ENCODE measurements at regions not wholly inside any gene's neighbourhood (a gene's known extent, or its start where the extent isn't known, plus 50 kb on each side); places are given as distances from the start of the nearest gene placed in this dataset.
A peak's percentile ranks its signal among the peaks of the same experiment; 100 is the strongest.
"Not testable (repeated sequence)": the region's sequence is repeated elsewhere in the genome, so short reads cannot be mapped to it uniquely, and the experiment has no call there.

- H3K27ac ChIP-seq (ENCODE audit: low read length) = no peak overlapping the region
- WGBS (ENCODE audit: insufficient coverage) = 60% methylated on average over 3 of the region's 5 CpGs
- H3K27me3 ChIP-seq (ENCODE audit: control insufficient read depth, insufficient read depth, low read length) = peaks cover 3% of the 10 kb centered on the region
- no peaks in the 10 kb centered on the region for H3K4me1 ChIP-seq (ENCODE audit: control insufficient read depth, insufficient read depth, low read length)
- H3K36me3 ChIP-seq (ENCODE audit: control insufficient read depth, insufficient read depth, low read length) = no peaks in the 10 kb centered on the region
- H3K4me3 ChIP-seq (ENCODE audit: low read length) = no peak overlapping the region
- DNase-seq = peak; percentile 81
- no peaks in the 10 kb centered on the region for H3K9me3 ChIP-seq (replicated peaks; ENCODE audit: control insufficient read depth, low read depth, low read length)
Observed at GRCh38 chr1:101440485-101440884, 203.7 kb downstream of the S1PR1 start.

DNA sequence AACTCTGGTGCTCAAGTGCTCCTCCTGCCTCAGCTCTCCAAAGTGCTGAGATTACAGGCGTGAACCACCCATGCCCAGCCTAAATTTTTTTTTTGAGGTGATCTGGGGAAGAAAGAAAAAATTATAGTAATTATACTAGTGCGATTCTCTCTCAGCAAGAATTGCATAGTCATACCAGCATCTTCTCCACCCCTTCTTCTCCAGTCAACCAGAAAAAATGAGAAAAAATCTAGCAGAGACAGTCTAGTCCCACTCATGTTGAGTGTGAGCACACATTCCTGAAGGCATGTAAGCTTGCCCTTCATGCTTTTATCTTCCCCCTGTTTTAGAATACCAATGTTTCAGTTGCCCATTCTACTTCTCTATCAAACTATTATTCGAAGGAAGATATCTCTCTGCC is 207.6 kb downstream of the S1PR1 start:
- no CpG with 5 or more reads among the region's 3 CpGs for WGBS (ENCODE audit: insufficient coverage)
- DNase-seq = no peak
- no peak overlapping the region for H3K27ac ChIP-seq (ENCODE audit: low read length)
- no peaks in the 10 kb centered on the region for H3K36me3 ChIP-seq (ENCODE audit: control insufficient read depth, insufficient read depth, low read length)
- no peak overlapping the region for H3K4me3 ChIP-seq (ENCODE audit: low read length)
- no peaks in the 10 kb centered on the region for H3K27me3 ChIP-seq (ENCODE audit: control insufficient read depth, insufficient read depth, low read length)
- no peaks in the 10 kb centered on the region for H3K4me1 ChIP-seq (ENCODE audit: control insufficient read depth, insufficient read depth, low read length)
- H3K9me3 ChIP-seq (replicated peaks; ENCODE audit: control insufficient read depth, low read depth, low read length) = no peaks in the 10 kb centered on the region

DNA sequence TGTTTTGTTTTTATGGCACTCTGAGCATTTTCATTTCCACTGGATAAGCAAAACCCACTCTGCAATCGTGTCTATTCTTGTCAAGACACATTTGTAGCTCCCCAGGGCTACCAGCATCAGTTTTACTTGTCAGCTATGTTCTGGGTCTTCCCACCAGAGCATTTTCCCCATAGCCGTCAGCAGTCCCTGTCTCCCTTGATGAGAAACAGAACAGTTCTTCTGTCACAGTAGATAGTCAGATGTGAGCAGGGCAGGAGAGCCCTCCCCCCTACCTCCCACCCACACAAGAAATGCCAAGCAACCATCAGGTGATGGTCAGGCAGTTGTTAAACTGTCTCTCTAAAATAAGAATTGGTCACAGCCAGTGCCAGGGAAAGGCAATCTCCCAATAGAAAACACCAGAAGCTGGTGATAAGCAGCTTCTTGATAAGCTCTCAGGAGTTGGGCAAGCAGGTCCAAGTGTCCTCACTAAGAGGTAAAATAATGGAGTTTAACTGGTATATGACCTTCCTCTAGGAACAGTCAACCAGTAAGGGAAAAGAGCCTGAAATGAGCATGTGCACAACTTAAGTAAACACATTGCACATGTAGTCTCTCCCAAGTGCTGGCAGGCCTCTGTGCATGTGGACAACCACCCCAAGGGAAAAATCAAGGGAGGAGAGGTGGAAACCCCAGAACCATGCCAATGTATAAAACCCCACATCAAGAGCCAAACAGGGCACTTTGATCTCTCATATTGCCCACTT is 208.2 kb downstream of the S1PR1 start:
- 0% methylated on average over 1 of the region's 2 CpGs for WGBS (ENCODE audit: insufficient coverage)

GRCh38 chr1:101448018-101448417 is 211.2 kb downstream of the S1PR1 start:
- Histone ChIP-seq H3K27ac (ENCODE audit: low read length) (no peak overlapping the region), H3K4me1 (ENCODE audit: control insufficient read depth, insufficient read depth, low read length) (no peaks in the 10 kb centered on the region), H3K4me3 (ENCODE audit: low read length) (no peak overlapping the region), H3K9me3 (replicated peaks; ENCODE audit: control insufficient read depth, low read depth, low read length) (no peaks in the 10 kb centered on the region), H3K27me3 (ENCODE audit: control insufficient read depth, insufficient read depth, low read length) (no peaks in the 10 kb centered on the region), H3K36me3 (ENCODE audit: control insufficient read depth, insufficient read depth, low read length) (no peaks in the 10 kb centered on the region)
- DNase-seq = no peak

More for the DNA sequence above, 208.2 kb downstream of the S1PR1 start:
- Histone ChIP-seq H3K27me3 (ENCODE audit: control insufficient read depth, insufficient read depth, low read length) (no peaks in the 10 kb centered on the region), H3K36me3 (ENCODE audit: control insufficient read depth, insufficient read depth, low read length) (no peaks in the 10 kb centered on the region), H3K4me1 (ENCODE audit: control insufficient read depth, insufficient read depth, low read length) (no peaks in the 10 kb centered on the region), H3K27ac (ENCODE audit: low read length) (no peak overlapping the region), H3K9me3 (replicated peaks; ENCODE audit: control insufficient read depth, low read depth, low read length) (no peaks in the 10 kb centered on the region), H3K4me3 (ENCODE audit: low read length) (no peak overlapping the region)
- DNase-seq = no peak

GRCh38 chr1:101450691-101451090 is 213.9 kb downstream of the S1PR1 start:
- WGBS (ENCODE audit: insufficient coverage) = 83% methylated on average over 2 of the region's 5 CpGs
- H3K9me3 ChIP-seq (replicated peaks; ENCODE audit: control insufficient read depth, low read depth, low read length); H3K4me1 ChIP-seq (ENCODE audit: control insufficient read depth, insufficient read depth, low read length); DNase-seq; H3K4me3 ChIP-seq (ENCODE audit: low read length); H3K27me3 ChIP-seq (ENCODE audit: control insufficient read depth, insufficient read depth, low read length); H3K36me3 ChIP-seq (ENCODE audit: control insufficient read depth, insufficient read depth, low read length); H3K27ac ChIP-seq (ENCODE audit: low read length): not testable (repeated sequence)

- Histone ChIP-seq H3K4me3 (ENCODE audit: low read length) (no peak overlapping the region), H3K4me1 (ENCODE audit: control insufficient read depth, insufficient read depth, low read length) (no peaks in the 10 kb centered on the region), H3K27me3 (ENCODE audit: control insufficient read depth, insufficient read depth, low read length) (no peaks in the 10 kb centered on the region), H3K9me3 (replicated peaks; ENCODE audit: control insufficient read depth, low read depth, low read length) (no peaks in the 10 kb centered on the region), H3K27ac (ENCODE audit: low read length) (no peak overlapping the region), H3K36me3 (ENCODE audit: control insufficient read depth, insufficient read depth, low read length) (no peaks in the 10 kb centered on the region)
- no CpG with 5 or more reads among the region's 6 CpGs for WGBS (ENCODE audit: insufficient coverage)
- no peak for DNase-seq
Observed at GRCh38 chr1:101451888-101452287, 215.1 kb downstream of the S1PR1 start.

GRCh38 chr1:101452825-101453224 is 216.0 kb downstream of the S1PR1 start:
- no peaks in the 10 kb centered on the region for H3K27me3 ChIP-seq (ENCODE audit: control insufficient read depth, insufficient read depth, low read length)
- 72% methylated on average over 12 of the region's 12 CpGs for WGBS (ENCODE audit: insufficient coverage)
- no peak overlapping the region for H3K27ac ChIP-seq (ENCODE audit: low read length)
- no peak overlapping the region for H3K4me3 ChIP-seq (ENCODE audit: low read length)
- H3K36me3 ChIP-seq (ENCODE audit: control insufficient read depth, insufficient read depth, low read length) = no peaks in the 10 kb centered on the region
- H3K9me3 ChIP-seq (replicated peaks; ENCODE audit: control insufficient read depth, low read depth, low read length) = no peaks in the 10 kb centered on the region
- DNase-seq = no peak
- no peaks in the 10 kb centered on the region for H3K4me1 ChIP-seq (ENCODE audit: control insufficient read depth, insufficient read depth, low read length)

DNA sequence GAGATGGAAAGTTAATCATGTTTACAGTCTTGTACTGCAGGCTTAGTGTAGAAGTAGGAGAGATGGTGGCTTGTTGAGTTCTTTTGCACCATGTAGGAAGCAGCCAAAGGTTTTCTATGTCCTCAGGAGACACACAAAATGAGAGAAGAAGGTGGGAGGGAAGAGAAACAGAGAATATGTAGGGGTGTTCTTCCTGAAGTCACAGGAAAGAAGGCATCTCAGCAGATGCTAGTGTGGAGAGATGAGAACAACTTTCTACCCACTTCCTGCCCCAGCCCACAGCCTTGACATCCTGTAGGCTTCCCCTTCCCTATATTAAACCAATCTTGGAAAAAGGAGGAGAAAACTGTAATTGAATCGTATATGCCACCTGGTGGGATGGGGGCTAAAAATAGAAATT is 217.0 kb downstream of the S1PR1 start:
- H3K36me3 ChIP-seq (ENCODE audit: control insufficient read depth, insufficient read depth, low read length) = no peaks in the 10 kb centered on the region
- H3K27me3 ChIP-seq (ENCODE audit: control insufficient read depth, insufficient read depth, low read length) = no peaks in the 10 kb centered on the region
- no peaks in the 10 kb centered on the region for H3K9me3 ChIP-seq (replicated peaks; ENCODE audit: control insufficient read depth, low read depth, low read length)
- no CpG with 5 or more reads among the region's 1 CpG for WGBS (ENCODE audit: insufficient coverage)
- H3K4me3 ChIP-seq (ENCODE audit: low read length) = no peak overlapping the region
- no peaks in the 10 kb centered on the region for H3K4me1 ChIP-seq (ENCODE audit: control insufficient read depth, insufficient read depth, low read length)
- H3K27ac ChIP-seq (ENCODE audit: low read length) = no peak overlapping the region
- no peak for DNase-seq

GRCh38 chr1:101455166-101455565 is 218.3 kb downstream of the S1PR1 start:
- no peaks in the 10 kb centered on the region for H3K9me3 ChIP-seq (replicated peaks; ENCODE audit: control insufficient read depth, low read depth, low read length)
- H3K27me3 ChIP-seq (ENCODE audit: control insufficient read depth, insufficient read depth, low read length) = no peaks in the 10 kb centered on the region
- H3K4me3 ChIP-seq (ENCODE audit: low read length) = no peak overlapping the region
- H3K27ac ChIP-seq (ENCODE audit: low read length) = no peak overlapping the region
- no peaks in the 10 kb centered on the region for H3K4me1 ChIP-seq (ENCODE audit: control insufficient read depth, insufficient read depth, low read length)
- H3K36me3 ChIP-seq (ENCODE audit: control insufficient read depth, insufficient read depth, low read length) = no peaks in the 10 kb centered on the region
- WGBS (ENCODE audit: insufficient coverage) = 17% methylated on average over 2 of the region's 4 CpGs
- no peak for DNase-seq

- Histone ChIP-seq H3K27me3 (ENCODE audit: control insufficient read depth, insufficient read depth, low read length) (no peaks in the 10 kb centered on the region), H3K27ac (ENCODE audit: low read length) (no peak overlapping the region), H3K9me3 (replicated peaks; ENCODE audit: control insufficient read depth, low read depth, low read length) (peaks cover 2% of the 10 kb centered on the region), H3K4me1 (ENCODE audit: control insufficient read depth, insufficient read depth, low read length) (no peaks in the 10 kb centered on the region), H3K36me3 (ENCODE audit: control insufficient read depth, insufficient read depth, low read length) (no peaks in the 10 kb centered on the region), H3K4me3 (ENCODE audit: low read length) (no peak overlapping the region)
- DNase-seq = no peak
Observed at GRCh38 chr1:101460739-101461138, 223.9 kb downstream of the S1PR1 start.

DNA sequence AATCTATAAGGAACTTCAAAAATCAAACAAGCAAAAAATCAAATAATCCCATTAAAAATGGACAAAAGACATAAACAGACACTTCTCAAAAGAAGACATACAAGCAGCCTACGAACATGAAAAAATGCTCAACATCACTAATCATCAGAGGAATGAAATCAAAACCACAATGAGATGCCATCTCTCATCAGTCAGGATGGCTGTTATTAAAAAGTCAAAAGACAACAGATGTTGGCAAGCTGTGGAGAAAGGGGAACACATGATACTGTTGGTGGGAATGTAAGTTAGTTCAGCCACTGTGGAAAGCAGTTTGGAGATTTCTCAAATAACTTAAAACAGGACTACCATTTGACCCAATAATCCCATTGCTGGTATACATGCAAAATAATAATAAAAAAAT is 226.4 kb downstream of the S1PR1 start:
- H3K27ac ChIP-seq (ENCODE audit: low read length) = no peak overlapping the region

More for the DNA sequence above, 226.4 kb downstream of the S1PR1 start:
- no peak for DNase-seq
- WGBS (ENCODE audit: insufficient coverage) = no CpG with 5 or more reads among the region's 1 CpG
- Histone ChIP-seq H3K4me1 (ENCODE audit: control insufficient read depth, insufficient read depth, low read length) (no peaks in the 10 kb centered on the region), H3K4me3 (ENCODE audit: low read length) (no peak overlapping the region), H3K27me3 (ENCODE audit: control insufficient read depth, insufficient read depth, low read length) (no peaks in the 10 kb centered on the region), H3K36me3 (ENCODE audit: control insufficient read depth, insufficient read depth, low read length) (no peaks in the 10 kb centered on the region), H3K9me3 (replicated peaks; ENCODE audit: control insufficient read depth, low read depth, low read length) (peaks cover 2% of the 10 kb centered on the region)
